ENCODE measurements at regions not wholly inside any gene's neighbourhood (a gene's known extent, or its start where the extent isn't known, plus 50 kb on each side); places are given as distances from the start of the nearest gene placed in this dataset.

- DNase-seq, result no peak
Observed at GRCh38 chr6:95784019-95784418, 206.7 kb downstream of the MANEA start.

DNA sequence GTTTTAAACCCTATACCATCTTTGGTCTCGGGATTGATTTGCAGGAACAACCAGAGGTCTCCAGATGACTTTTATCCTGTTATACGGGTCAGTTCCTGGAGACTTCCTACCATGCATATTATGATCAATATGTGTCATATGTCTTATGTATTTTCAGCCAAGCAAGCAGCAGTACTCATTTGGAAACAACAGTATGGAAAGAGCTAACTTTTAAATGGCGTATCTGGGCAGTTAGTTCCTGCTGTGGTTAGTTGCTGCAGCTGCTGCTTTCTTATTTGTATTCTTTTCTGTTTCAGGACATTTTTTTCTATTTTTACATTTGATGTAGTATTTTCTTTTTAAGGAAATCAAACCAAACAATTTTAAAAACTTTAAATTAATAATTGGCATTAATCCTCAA is 207.5 kb downstream of the MANEA start:
- DNase-seq, result no peak

DNA sequence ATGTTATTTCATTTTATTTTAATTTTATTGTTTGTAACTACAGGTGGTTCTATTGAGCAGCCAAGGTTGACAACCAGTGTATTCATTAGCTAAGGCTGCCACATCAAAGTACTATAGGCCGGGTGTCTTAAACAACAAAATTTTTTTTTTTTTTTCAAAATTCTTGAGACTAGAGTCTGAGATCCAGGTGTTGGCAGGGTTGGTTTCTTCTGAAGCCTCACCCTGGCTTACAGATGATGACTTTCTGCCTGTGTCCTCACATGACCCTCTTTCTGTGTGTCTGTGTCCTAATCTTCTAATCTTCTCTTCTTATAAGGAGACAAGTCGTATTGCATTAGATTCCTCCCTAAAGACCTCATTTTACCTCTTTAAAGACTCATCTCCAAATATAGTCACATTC is 208.4 kb downstream of the MANEA start:
- DNase-seq, result no peak

DNA sequence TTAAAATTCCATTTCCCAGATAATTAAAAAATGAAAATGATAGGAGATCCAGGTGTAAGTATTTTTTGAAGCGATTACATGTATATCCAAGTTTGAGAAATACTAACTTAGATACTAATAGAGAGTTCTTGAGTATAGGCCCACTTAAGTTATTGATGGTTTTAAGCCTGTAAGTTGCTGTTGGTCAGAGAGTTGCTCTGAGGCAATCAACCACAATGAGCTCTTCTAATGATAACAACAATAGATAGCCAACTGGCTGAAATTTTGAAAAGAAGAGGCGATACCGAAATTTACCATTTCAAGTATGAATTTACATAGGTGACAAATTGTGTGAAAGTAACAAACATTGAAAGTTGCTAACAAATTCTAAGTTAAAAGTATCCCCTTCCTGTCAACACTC is 209.5 kb downstream of the MANEA start:
- DNase-seq, result no peak

GRCh38 chr6:95790787-95791186 is 213.5 kb downstream of the MANEA start:
- DNase-seq, result no peak

- DNase-seq, result no peak
Observed at GRCh38 chr6:95794749-95795148, 217.4 kb downstream of the MANEA start.

- DNase-seq, result no peak
Observed at GRCh38 chr6:95795927-95796326, 218.6 kb downstream of the MANEA start.

DNA sequence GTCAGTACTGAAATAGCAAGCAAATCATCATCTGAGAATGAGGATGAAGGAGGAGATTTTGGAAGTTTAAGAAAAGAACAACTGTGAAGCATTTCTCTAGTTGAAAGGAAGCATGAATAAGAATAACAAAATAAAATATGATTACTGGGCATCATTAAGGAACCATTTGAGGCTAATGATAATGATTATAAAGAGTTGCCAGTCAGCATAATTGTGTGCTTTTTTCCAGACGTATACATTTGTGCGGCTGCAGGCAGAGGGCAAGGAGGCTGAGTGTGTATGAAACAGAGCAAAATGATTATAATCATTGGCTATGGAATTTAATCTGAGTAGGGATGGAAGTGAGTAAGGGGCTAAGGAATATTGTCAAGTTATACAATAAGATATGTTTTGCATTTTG is 218.7 kb upstream of the FUT9 start:
- no peak for DNase-seq

DNA sequence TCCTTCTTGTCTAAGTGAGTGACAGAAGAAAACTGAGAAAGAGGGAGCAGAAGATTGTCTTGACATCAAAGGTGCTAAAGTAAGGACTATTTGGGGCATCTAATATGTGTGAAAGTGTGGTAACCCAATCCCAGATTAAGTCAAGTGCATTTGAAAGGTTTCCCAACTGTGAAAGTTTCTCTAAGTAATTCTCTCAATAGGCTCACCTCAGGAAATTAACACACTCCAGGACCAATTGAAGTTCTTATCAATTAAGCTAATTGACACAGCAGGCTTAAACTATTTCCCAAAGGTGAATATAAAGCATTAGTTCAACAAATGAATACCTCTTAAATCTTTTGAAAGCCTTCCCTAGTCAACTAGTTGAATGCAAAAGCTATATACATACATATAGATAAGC is 212.8 kb upstream of the FUT9 start:
- no peak for DNase-seq

- DNase-seq, result no peak
Observed at GRCh38 chr6:95803889-95804288, 211.9 kb upstream of the FUT9 start.

DNA sequence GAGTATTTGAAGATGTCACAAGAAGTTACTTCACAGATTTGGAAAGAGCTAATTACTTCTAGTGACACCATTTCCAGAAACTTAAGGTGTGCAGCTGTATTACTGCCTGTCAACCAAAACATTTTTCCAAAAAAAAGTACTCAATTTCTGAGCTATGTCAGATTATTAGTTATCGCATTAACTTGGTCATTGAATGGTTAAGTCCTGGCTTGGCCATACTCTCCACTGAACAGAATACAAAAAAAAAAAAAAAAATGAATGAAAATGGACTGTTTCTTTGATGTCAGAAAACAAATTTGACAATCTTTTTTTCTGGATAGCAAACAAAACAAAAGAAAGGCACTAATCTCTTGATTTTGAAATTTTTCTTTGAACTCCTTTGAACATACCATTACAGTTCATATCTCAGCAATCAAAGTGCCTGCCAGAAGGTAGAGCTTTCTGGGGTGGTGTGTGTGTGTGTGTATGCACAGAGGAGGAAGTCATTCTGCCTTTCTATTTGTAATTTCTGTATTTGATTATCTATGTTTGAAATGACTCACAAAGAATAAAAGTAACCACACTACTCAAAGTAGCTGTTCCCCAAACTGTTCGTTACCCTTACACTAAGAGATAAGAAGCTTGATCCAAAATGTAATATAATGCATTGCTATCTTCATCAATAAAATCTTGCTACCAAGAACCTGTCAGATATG is 210.8 kb upstream of the FUT9 start:
- no peak for DNase-seq

- no peak for DNase-seq
Observed at GRCh38 chr6:95805699-95806098, 210.1 kb upstream of the FUT9 start.

GRCh38 chr6:95815389-95816056 is 200.3 kb upstream of the FUT9 start:
- DNase-seq, result no peak

GRCh38 chr6:95819461-95819860 is 196.3 kb upstream of the FUT9 start:
- DNase-seq, result no peak

- DNase-seq, result no peak
Observed at GRCh38 chr6:95819939-95820338, 195.8 kb upstream of the FUT9 start.

GRCh38 chr6:95830859-95831557 is 184.8 kb upstream of the FUT9 start:
- no peak for DNase-seq

DNA sequence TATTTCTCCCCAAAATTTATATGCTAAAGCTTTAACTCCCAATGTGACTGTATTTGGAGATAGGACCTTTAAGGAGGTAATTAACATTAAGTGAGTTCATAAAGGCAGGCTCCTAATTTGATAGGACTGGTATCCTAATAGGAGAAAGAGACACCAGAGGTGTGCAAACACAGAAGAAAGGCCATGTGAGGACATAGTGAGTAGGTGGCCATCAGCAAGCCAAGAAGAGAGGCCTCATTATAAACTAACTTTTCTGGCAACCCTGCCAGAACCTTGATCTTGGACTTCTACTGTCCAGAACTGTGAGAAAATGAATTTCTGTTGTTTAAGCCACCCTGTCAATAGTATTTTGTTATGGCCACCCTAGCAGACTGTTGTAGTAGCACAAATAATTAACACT is 177.9 kb upstream of the FUT9 start:
- DNase-seq, result no peak

- DNase-seq, result no peak
Observed at GRCh38 chr6:95841560-95841959, 174.2 kb upstream of the FUT9 start.

DNA sequence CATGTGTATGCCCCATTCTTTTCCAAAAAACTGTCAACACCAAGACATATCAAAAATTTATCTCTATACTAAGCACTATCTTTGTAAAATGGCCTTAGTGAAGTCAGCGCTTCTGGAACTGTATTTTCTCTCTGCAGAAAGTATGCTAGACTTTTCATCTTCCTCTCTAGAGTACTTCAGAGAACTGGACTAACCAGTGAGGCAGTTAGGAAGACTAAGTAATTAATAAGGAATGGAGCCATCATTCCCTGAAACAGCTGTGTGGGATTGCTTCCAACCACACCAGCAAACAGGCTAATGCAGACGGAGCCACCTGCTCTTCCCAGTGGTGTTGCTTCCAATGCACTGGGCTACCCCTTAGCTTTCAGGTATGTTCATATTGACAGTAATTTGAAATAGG is 169.1 kb upstream of the FUT9 start:
- DNase-seq, result no peak

DNA sequence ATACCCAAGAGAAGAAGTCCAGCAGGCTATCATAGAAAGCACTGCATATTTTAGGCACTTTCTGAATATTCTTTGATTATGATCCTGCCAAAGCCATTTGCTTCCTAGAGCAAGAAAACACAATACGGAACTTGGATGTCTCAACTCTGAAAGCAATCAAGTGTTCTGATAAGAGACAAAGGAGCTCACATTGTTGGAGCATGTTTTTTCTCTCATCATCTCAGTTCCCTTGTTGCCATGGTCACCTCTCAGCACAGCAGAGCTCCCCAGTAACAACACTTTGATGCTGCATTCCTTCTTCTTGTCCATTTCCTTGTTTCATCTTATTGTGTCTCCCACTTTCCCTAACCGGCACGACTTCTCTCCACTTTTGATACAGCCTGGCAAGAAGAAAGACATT is 168.7 kb upstream of the FUT9 start:
- DNase-seq, result no peak

DNA sequence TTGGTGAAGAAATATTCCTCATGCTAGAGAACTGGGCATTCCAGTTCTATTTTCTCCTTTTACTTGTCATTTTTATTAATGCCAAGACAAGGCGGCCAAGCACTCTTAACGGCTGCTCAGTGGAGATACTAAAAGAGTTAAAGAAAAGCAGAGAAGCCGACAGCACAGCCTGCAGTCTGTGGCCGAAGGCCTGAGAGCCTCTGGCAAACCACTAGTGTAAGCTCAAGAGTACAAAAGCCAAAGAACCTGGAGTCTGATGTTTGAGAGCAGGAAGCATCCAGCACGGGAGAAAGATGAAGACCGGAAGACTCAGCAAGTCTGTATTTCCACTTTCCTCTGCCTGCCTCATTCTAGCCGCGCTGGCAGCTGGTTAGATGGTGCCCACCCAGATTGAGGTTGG is 167.1 kb upstream of the FUT9 start:
- no peak for DNase-seq

DNA sequence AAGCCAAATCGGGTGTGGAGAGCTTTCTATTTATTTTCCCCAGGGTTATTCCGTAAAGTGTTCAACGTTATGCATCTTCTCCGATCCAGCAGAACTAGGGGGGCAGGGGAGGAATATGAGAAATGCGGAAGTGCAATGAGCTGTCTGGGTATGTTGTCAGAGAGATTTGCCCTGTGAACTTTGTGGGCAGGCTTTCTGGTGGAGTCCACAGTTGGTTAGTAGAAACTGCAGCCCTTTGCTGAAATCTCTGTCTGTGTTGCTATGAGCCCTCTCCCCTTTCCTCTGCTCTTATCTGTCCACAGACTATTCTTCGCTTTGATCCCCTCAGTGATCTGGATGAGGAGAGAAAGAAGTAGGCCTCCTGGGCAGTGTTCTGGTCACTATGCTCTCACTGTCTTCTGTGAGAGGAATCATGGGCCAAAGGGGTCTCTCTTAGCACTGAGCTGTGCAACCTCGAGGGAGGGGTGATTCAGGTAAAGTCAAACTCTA is 158.9 kb upstream of the FUT9 start:
- no peak for DNase-seq

DNA sequence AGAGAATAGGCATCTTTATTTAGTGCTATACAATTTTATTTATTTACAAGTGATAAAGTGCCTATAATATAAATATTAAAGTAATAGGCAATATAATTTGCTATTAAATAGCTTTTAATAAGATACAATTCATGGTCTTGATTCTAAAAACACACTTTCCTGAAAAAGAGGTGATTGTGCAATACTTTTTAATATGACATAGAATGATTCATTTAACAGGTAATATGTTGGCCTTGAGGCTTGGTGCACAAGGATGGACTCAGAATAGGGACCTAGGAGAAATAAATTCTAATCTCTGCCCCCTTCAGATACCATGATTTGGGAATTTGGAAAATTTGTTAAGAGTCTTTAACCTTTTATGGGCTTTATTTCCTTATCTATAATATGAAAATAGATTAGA is 149.9 kb upstream of the FUT9 start:
- DNase-seq, result no peak

DNA sequence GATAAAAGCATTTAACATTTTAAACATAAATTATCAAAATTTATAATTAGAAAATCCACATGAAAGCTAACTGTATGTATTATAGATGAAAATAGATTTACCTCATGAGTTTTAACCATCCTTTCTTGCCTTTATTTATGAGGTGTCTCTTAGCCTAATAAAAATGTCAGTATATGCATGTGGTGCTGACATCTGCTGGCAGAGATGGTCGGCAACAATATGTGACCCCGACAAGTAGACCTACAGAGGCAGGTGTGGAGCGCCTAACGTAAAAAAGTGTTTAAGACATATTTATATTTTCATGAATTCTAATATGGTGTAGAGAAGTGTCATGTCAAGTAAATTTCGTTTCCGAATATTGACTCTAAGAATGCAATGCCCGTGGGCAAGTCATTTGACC is 149.0 kb upstream of the FUT9 start:
- no peak for DNase-seq
